ENCODE measurements at regions not wholly inside any gene's neighbourhood (a gene's known extent, or its start where the extent isn't known, plus 50 kb on each side); places are given as distances from the start of the nearest gene placed in this dataset.

DNA sequence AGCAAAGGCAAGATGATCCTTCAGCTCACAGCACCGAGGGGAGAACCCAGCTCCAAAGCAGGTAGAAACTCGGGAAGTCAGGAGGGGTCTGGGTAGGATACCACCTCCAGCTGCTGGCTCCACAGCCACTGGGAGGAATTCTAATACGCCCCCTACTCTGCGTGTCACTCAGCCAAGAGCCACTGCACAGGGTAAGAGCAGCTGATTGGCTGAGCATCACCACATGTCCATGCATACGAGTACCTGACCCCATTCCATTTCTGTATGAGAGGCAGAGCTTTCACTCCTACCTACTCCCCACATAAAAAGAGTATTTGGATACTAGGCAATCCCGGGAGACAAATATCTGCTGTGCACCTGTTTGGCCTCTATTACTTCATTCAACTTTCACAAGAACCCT is 121.4 kb downstream of the RRAGC start:
- TF ChIP-seq, protein P1, sequence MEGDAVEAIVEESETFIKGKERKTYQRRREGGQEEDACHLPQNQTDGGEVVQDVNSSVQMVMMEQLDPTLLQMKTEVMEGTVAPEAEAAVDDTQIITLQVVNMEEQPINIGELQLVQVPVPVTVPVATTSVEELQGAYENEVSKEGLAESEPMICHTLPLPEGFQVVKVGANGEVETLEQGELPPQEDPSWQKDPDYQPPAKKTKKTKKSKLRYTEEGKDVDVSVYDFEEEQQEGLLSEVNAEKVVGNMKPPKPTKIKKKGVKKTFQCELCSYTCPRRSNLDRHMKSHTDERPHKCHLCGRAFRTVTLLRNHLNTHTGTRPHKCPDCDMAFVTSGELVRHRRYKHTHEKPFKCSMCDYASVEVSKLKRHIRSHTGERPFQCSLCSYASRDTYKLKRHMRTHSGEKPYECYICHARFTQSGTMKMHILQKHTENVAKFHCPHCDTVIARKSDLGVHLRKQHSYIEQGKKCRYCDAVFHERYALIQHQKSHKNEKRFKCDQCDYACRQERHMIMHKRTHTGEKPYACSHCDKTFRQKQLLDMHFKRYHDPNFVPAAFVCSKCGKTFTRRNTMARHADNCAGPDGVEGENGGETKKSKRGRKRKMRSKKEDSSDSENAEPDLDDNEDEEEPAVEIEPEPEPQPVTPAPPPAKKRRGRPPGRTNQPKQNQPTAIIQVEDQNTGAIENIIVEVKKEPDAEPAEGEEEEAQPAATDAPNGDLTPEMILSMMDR (IDR thresholded peaks at IDR 0.05): no peak
- TF ChIP-seq POLR2A (IDR thresholded peaks at IDR 0.05) (no peak), EP300 (IDR thresholded peaks at IDR 0.05) (no peak)
